ENCODE measurements at regions not wholly inside any gene's neighbourhood (a gene's known extent, or its start where the extent isn't known, plus 50 kb on each side); places are given as distances from the start of the nearest gene placed in this dataset.

DNA sequence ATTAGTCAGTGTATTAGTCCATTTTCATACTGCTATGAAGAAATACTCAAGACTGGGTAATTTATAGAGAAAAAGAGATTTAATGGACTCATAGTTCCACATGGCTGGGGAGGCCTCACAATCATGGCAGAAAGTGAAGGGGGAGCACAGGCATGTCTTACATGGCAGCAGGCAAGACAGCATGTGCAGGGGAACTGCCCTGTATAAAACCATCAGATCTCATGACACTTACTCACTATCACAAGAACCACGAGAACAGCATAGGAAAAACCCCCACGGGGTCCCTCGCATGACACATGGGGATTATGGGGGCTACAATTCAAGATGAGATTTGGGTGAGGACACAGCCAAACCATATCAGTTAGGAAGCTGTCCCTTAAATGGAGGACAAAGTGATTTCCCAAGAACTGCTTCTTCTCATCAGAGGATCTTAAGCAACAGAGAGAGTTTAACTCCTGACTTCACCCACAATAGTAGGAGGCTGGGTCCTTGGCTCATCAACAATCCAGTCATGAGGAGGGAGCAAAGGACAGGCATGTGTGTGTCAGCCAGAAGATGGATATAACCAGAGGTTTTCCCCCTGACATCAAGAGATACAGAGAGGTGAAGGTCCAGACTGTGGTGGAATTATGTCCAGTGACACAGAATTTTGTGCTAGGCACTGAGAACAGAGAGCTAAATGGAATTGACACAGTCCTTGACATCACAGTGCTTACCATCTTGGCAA lies 203.8 kb upstream of the SH3BP4 start (continued):
- TF ChIP-seq CHD7 (IDR thresholded peaks at IDR 0.05; ENCODE audit: insufficient replicate concordance, low read length) = no peak
- no peak for TF ChIP-seq BRCA1 (IDR thresholded peaks at IDR 0.05; ENCODE audit: low read depth, low read length)
- no peak for TF ChIP-seq TCF12 (IDR thresholded peaks at IDR 0.05; ENCODE audit: low read depth, low read length)
- TF ChIP-seq TAF7 (optimal IDR thresholded peaks at IDR 0.05; ENCODE audit: borderline replicate concordance, low read depth, low read length) = no peak
- TF ChIP-seq SP4 (IDR thresholded peaks at IDR 0.05; ENCODE audit: low read length) = no peak
- TF ChIP-seq POLR2A (IDR thresholded peaks at IDR 0.05; ENCODE audit: control extremely low read depth in 1 of 2, low read depth in 2 of 2, low read length in 2 of 2) = no peak
- TF ChIP-seq TAF1 (IDR thresholded peaks at IDR 0.05; ENCODE audit: low read depth, low read length) = no peak
